B cell (primary cell): ENCODE measurements at regions not wholly inside any gene's neighbourhood (a gene's known extent, or its start where the extent isn't known, plus 50 kb on each side); places are given as distances from the start of the nearest gene placed in this dataset.

ENCODE experiments used
- CTCF ChIP-seq: fragments of 200-600 bp; IDR thresholded peaks from one replicate; pipeline ENCODE4 v1.8.0; 2022; ENCODE audit warnings: antibody characterized with exemption, mild to moderate bottlenecking
- EZH2 ChIP-seq: IDR thresholded peaks from 2 replicates; pipeline ENCODE4 v1.6.1; 2012; ENCODE audit warnings: borderline replicate concordance, low read depth, mild to moderate bottlenecking, moderate library complexity, low read length; ENCODE audit not compliant: insufficient read depth, poor library complexity, severe bottlenecking

DNA sequence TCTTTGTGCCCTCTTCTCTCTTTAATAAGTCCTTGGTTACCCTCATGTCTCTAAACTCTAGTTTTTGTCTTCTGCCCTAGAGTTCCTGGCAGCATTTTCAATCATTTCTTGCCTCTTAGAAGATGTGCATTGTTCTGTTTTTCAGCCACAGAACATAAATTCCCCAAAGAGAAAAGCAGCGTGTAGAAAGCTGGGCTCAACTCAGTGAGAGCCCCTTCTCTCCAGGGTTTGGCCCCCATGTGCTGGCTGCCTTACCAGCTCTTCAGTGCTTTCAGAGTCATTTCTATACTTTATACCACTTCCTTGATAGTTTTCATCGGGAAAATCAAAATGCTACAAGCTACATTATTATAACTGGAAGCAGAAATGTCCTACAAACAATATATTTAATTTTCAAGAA is 369.1 kb upstream of the GRM7 start:
- no peak for TF ChIP-seq CTCF
- no peak for TF ChIP-seq EZH2
